HG02571 (cell line): ENCODE measurements at regions not wholly inside any gene's neighbourhood (a gene's known extent, or its start where the extent isn't known, plus 50 kb on each side); places are given as distances from the start of the nearest gene placed in this dataset.
"Not testable (repeated sequence)": the region's sequence is repeated elsewhere in the genome, so short reads cannot be mapped to it uniquely, and the experiment has no call there.

Experiments
- ATAC-seq: cut with Tn5 transposase; IDR thresholded peaks from one replicate; pipeline ENCODE4 v1.9.1; 2021; ENCODE audit warnings: mild to moderate bottlenecking, moderate library complexity; ENCODE audit not compliant: unreplicated experiment

DNA sequence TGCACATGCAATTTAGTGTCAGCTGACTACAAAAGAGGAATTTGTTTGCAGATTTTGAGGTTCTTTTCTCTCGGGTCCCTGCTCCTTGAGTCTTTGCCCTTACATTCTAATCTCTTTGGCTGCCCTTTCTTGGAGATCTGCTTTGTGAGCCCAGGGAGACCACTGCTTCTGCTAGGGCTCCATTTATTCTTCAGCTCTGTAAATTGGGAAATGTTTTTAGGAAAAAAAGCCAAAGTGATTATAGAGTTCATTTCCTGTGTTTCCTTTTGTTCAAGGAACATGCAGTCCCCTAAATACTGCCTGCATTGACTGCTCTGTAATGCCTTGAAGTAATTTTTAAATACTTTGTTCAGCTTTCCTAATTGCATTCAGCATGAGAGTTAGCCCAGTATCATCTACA, 197.4 kb downstream of the CSNK1G3 start:
- ATAC-seq = no peak

DNA sequence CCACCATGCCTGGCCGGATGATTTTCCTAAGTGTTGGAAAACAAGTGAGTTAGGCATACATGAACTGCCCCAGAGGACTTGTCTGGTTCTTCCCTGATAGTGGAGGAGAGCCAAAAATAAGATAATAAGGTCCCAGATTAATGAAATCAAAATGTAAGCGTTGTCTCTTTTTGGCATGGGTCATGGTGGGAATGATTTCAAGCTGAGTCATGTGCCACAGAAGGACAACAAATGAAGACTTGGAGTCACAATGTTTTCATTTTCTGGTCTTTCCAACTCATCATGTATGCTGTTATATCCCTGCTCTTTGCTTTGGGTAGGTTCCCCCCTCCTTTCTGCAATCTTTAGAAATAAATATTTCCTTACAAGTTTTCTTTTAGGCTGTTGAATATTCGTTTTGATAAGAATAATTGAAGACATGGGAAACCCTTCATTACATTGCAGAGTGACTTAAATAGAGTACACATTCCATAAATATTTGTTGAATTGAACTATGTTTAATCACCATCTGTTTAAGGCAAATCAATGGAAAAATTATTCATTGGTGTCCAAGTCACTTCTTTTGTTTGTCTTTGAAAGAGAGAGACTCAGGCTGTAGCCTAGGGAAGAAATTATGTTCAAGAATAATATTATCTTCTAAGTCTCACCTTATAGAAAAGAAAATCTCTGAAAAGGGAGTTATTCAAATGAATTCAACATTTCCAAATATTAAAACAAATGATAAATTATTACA, 196.3 kb downstream of the CSNK1G3 start:
- ATAC-seq = no peak

DNA sequence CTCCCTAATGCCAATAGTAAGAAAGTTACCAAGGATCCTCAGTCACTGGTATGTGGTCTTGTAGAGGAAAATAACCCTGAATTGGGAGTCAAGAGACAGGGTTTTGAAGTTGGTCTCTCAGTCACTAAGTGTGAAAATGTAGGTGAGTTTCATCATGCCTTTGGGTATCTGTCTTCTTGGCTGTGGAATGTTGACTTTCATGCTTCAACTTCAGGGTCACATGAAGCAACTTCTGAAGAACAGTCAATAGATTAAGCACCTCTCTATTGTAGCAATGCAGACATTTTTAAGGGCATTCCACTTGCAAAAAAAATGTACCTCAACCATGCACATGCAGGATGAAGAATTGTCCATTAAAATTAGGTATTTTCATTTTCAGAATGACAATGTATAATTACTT, 194.6 kb downstream of the CSNK1G3 start:
- no peak for ATAC-seq

DNA sequence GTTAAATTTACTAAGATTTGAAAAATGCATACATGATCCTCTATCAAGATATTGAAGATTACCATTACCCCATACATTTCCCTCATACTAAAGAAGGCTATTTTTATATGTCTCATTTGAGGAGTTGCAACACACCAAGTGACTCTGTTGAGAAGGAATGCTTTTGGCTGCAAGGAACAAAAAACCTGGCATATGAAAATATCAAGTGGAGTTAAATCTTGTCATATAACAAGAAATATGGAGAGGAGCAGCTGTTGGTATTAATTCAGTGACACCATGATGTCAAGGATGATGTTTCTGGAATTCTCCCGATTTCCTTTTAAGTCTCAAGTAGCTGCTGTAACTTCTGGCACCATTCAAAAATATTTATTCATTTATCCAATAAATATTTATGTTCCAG, 193.8 kb downstream of the CSNK1G3 start:
- ATAC-seq = no peak

DNA sequence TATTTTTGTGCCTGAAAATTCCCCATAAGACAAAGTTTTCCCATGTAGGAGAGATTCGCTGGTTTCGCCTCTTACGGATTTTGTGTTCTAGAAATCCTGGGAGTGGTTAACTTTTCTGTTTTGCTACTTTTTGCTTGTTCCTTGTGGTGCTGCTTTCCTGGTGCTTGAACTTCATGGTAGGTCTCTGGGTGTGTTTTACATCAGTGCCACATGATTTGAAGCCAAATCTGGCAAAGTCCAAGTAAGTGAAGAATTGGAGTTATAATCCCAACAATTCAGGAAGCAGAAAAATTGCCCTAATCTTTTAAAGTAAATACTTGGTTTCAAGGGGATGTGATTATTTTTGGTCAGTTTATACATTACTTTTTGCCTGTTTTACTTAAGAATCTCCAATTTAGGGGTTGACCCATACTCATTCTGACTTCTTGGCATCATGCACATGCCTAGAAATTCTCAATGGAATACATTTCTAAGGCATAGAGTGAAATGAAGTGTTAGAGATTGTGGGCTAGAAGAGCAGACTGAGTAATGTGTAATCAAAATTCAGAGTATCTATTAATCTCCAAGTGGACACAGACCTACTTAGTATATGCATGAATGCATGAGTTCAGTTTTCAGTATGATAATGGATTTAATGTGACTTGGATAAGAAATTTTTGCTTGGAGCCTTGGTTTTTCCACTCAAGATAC, 189.7 kb downstream of the CSNK1G3 start:
- ATAC-seq = no peak

DNA sequence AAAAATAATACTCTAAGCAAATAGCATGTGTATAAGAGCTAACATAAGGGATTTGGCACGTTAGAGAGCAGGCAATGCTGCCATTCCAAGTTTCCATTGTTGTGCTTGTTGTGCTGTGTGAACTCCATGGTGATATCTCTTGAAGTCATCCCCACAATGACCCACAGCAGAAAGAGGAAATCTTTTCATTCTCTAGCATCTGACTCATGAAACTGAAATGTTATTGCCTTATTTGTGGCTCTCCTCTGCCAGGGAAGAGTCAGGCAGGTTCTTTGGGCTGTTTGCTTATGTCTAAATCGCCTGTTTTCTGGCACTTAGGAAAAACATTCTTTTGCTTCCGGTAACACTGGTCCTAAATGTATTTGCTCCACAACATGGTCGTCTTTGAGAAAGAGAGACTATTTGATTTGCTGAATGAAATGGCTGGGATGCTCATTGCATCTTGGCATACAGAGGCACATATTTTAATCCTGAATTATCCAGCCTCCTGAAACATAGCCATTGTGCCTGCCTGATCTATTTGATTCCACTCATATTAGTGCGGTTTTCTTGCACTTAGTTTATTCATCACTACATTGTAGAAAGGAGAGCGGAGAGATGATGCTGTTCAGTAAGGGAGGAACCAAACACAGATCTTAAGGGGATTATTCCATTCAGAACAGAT, 188.8 kb downstream of the CSNK1G3 start:
- no peak for ATAC-seq

DNA sequence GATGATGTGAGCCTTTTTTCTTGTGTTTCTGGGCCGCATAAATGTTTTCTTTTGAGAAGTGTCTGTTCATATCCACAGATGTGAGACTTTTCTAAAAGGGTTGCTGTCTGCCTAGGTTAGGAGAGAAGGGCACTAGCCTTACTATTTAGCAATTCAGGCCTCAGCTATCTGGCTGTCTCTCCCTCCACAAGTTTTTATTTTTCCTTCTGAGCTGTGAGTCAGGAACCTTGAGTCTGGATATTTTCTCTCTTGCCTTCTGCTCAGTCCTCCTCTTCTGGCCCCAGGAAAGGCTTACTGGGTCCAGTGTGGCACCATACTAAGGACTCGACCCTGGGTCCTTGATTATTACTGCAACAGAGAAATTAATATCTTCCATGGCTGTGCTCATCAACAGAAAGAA, 187.6 kb downstream of the CSNK1G3 start:
- no peak for ATAC-seq

DNA sequence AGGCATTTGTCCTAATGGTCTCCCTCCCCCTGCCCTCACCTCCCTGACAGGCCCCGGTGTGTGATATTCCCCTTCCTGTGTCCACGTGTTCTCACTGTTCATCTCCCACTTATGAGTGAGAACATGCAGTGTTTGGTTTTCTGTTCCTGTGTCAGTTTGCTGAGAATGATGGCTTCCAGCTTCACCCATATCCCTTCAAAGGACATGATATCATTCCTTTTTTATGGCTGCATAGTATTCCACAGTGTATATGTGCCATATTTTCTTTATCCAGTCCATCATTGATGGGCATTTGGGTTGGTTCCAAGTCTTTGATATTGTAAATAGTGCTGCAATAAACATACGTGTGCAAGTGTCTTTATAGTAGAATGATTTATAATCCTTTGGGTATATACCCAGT, 187.0 kb downstream of the CSNK1G3 start:
- ATAC-seq = not testable (repeated sequence)

DNA sequence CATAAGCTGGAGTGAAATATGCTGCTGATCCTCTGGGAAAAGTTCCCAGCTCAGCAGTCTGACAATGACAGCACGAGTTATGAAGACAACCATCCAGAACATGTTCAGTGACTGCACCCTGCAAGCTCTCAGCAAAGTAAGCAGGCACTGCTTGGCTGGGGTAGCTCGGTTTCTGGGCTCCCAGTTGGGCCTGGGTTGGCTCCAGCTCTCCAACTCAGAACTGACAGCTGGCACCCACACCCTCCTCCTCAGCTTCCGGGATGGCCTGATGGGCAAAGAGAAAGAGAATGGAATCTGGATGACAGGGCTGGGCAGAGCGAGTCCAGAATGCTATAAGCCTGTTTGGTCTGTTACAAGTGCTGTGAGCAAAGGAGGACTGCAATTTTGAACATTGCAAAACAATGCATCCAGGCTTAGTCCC, 185.0 kb downstream of the CSNK1G3 start:
- ATAC-seq = no peak

DNA sequence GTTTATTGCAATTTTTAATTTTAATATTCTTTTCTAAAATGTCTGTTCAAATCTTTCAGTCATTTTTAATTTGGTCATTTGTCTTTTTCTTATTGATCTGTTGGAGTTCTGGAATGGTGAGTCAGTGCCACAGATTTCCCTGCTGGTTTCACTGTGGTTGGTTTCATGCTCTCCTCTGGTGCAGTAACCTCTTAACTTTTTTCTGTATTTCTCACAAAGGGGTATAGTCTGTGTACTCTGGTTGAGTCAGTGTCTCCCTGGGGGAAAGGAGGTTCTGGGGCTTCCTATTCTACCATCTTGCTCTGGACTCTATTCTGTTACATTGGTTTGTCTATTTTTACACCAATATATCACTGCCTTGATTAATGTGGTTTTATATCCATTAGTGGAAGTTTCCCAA, 178.8 kb downstream of the CSNK1G3 start:
- no peak for ATAC-seq

DNA sequence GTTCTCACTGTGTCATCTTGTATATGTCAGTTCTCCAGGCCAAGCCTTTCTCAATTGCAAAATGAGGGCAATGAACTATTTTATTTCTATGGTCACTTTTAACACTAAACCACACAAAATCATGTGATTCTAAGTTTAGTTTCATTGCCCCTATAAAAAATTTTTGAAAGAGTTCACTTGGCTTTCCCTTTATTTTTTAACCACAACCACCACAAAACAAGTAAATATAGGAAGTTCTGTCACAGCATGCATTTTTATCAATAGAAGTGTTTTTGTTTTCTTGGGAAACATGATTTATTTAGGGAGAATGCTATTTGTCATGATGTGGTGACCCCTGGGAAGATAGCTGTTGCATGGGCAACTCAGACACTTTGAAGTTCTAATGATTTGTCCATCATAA, 169.1 kb downstream of the CSNK1G3 start:
- ATAC-seq = no peak

DNA sequence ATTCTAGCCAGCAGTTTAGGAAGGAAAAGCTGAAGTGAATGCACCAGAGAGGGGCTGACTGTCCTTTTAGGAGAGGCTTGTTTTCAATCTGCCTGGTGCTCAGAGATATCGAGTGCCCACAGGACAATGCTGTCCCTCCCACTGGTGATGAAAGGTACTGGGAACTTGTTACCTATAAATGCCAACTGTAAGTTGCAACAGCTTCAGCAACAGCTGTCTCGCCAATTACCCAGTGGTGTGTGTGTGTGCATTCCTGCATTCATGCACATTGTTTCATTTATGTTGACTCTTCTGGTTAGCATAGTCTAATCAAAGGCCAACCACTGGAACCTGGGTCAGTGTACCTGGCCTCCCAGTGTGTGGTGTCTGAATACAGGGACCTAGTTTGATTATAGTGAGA, 161.1 kb downstream of the CSNK1G3 start:
- ATAC-seq = no peak

DNA sequence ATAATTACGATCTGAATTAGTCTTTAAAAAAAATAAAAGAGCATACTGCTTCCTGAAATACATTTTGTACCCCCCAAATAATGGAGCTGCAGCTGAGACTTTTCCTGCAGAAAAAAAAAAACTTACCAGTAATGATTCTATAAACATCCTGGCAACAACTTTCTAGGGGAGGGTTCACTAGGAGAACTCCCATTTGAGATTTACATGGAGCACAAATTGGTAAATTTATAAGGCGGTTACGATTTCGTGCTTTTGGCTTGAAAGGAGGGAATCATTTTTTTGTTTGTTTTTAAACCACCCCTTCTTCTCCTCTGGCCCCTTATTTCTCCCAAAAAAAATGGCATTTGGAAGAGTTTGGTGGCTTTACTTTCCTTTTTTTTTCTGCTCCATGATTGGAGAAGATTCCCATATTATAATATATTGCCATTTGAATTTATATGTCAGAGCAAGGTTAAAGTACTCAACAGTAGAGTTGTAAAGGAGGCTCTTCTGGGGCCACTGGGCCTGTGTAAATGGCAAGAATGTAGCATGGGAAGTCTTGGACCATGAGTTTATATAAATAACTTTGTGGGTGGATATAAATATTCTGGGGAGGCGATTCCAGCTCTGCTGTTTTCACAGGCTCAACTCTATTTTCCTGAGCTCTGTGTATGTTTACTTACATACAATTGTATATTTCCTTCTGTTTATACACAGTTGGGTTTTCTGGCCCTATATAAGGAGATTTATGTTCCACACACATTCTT, 159.9 kb downstream of the CSNK1G3 start:
- no peak for ATAC-seq

DNA sequence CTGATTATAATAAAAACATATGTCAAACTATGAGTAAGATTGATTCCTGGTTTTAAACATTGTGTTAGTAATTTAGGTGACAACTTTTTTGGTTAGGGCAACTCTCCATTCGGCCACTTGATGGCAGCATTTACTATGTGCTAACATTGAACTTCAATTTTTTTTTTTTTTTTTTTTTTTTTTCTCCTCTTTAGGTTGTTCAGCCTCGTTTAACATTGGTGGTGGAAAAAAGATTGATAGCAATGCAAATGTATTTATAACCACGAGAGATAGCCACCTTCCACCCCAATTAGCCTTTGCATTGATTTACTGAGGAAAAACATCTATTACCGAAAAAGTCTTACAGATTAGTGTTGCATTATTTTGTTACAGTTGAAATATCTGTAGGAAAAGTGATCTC, 159.1 kb downstream of the CSNK1G3 start:
- no peak for ATAC-seq
